Ishikawa (cell line): ENCODE measurements at regions not wholly inside any gene's neighbourhood (a gene's known extent, or its start where the extent isn't known, plus 50 kb on each side); places are given as distances from the start of the nearest gene placed in this dataset.

Experiments used
- CEBPB ChIP-seq: IDR thresholded peaks from 2 replicates; pipeline ENCODE4 v1.6.1; 2012
- CREB1 ChIP-seq: IDR thresholded peaks from 2 replicates; pipeline ENCODE4 v1.6.1; 2012; ENCODE audit warnings: low read depth
- EGR1 ChIP-seq: IDR thresholded peaks from 2 replicates; pipeline ENCODE4 v1.6.1; 2012
- EP300 ChIP-seq: IDR thresholded peaks from 2 replicates; pipeline ENCODE4 v1.6.1; 2012; ENCODE audit warnings: borderline replicate concordance
- FOXM1 ChIP-seq: IDR thresholded peaks from 2 replicates; pipeline ENCODE4 v1.6.1; 2012; ENCODE audit warnings: low read depth, borderline replicate concordance
- NFIC ChIP-seq: IDR thresholded peaks from 2 replicates; pipeline ENCODE4 v1.6.1; 2012
- RAD21 ChIP-seq: IDR thresholded peaks from 2 replicates; pipeline ENCODE4 v1.6.1; 2012; ENCODE audit warnings: low read depth
- TAF1 ChIP-seq: IDR thresholded peaks from 2 replicates; pipeline ENCODE4 v1.6.1; 2012; ENCODE audit warnings: low read depth, mild to moderate bottlenecking
- TCF12 ChIP-seq: IDR thresholded peaks from 2 replicates; pipeline ENCODE4 v1.6.1; 2012; ENCODE audit warnings: low read depth
- TEAD4 ChIP-seq: IDR thresholded peaks from 2 replicates; pipeline ENCODE4 v1.6.1; 2012
- YY1 ChIP-seq: IDR thresholded peaks from 2 replicates; pipeline ENCODE4 v1.6.1; 2012; ENCODE audit warnings: low read depth
- ZBTB7A ChIP-seq: IDR thresholded peaks from 2 replicates; pipeline ENCODE4 v1.6.1; 2012; ENCODE audit warnings: low read depth
- TF ChIP-seq, protein P1 (sequence below): IDR thresholded peaks from 2 replicates; pipeline ENCODE4 v1.6.1; 2012
- TF ChIP-seq, protein P2 (sequence below): IDR thresholded peaks from 2 replicates; pipeline ENCODE4 v1.6.1; 2012
- TF ChIP-seq, protein P3 (sequence below): IDR thresholded peaks from 2 replicates; pipeline ENCODE4 v1.6.1; 2012; ENCODE audit warnings: low read depth, mild to moderate bottlenecking

DNA sequence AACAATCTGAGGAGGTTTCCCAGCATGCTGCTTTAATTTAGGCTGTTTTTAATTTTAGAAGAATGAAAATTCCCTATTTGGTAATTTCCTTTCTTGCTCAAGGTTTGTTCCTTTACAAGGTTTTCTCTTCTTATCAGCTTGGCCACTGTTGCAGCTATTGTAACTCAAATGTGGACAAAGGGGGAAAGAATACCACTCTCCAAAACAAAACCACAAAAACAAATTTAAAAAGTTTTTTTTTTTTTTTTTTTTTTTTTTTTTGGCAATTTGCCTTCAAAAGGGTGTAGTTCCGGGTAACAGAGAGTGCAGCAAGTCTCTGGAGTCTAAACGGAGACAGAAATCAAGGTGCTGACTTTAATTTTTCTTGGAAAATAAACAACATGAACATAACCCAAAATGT lies 306.4 kb upstream of the ARGLU1 start:
- TF ChIP-seq YY1 (no peak), ZBTB7A (no peak), TAF1 (no peak), CEBPB (no peak), RAD21 (no peak)
- TF ChIP-seq, protein P1, sequence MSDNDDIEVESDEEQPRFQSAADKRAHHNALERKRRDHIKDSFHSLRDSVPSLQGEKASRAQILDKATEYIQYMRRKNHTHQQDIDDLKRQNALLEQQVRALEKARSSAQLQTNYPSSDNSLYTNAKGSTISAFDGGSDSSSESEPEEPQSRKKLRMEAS, result no peak

DNA sequence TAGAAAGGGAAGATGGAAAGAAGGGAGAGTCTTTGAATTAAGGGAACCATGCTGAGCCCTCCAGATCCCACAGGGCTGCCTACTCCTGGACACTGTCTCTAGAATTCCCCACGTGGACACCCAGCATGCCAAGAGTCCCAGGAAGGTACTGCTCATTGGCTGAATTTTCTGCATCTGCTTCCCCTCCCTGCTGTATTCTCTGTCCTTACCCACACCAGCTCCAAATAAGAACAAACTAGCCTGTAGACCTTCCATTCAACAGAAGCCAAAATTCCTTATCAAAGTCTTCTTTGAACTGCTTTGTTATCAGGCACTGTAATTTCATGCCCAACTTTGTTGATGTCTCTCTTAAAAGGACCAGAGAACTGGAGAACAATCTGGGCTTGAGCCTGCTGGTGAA lies 305.9 kb upstream of the ARGLU1 start:
- no peak for TF ChIP-seq YY1
- TF ChIP-seq, protein P2, sequence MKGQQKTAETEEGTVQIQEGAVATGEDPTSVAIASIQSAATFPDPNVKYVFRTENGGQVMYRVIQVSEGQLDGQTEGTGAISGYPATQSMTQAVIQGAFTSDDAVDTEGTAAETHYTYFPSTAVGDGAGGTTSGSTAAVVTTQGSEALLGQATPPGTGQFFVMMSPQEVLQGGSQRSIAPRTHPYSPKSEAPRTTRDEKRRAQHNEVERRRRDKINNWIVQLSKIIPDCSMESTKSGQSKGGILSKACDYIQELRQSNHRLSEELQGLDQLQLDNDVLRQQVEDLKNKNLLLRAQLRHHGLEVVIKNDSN, result no peak
- TF ChIP-seq RAD21, result no peak
- no peak for TF ChIP-seq EP300
- TF ChIP-seq FOXM1, result no peak
- no peak for TF ChIP-seq CEBPB
- TF ChIP-seq EGR1, result no peak
- no peak for TF ChIP-seq TAF1
- TF ChIP-seq, protein P3, sequence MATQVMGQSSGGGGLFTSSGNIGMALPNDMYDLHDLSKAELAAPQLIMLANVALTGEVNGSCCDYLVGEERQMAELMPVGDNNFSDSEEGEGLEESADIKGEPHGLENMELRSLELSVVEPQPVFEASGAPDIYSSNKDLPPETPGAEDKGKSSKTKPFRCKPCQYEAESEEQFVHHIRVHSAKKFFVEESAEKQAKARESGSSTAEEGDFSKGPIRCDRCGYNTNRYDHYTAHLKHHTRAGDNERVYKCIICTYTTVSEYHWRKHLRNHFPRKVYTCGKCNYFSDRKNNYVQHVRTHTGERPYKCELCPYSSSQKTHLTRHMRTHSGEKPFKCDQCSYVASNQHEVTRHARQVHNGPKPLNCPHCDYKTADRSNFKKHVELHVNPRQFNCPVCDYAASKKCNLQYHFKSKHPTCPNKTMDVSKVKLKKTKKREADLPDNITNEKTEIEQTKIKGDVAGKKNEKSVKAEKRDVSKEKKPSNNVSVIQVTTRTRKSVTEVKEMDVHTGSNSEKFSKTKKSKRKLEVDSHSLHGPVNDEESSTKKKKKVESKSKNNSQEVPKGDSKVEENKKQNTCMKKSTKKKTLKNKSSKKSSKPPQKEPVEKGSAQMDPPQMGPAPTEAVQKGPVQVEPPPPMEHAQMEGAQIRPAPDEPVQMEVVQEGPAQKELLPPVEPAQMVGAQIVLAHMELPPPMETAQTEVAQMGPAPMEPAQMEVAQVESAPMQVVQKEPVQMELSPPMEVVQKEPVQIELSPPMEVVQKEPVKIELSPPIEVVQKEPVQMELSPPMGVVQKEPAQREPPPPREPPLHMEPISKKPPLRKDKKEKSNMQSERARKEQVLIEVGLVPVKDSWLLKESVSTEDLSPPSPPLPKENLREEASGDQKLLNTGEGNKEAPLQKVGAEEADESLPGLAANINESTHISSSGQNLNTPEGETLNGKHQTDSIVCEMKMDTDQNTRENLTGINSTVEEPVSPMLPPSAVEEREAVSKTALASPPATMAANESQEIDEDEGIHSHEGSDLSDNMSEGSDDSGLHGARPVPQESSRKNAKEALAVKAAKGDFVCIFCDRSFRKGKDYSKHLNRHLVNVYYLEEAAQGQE, result no peak
- TF ChIP-seq ZBTB7A, result no peak
- TF ChIP-seq, protein P1, result no peak
- no peak for TF ChIP-seq NFIC
- TF ChIP-seq TCF12, result no peak
- no peak for TF ChIP-seq TEAD4
- no peak for TF ChIP-seq CREB1

DNA sequence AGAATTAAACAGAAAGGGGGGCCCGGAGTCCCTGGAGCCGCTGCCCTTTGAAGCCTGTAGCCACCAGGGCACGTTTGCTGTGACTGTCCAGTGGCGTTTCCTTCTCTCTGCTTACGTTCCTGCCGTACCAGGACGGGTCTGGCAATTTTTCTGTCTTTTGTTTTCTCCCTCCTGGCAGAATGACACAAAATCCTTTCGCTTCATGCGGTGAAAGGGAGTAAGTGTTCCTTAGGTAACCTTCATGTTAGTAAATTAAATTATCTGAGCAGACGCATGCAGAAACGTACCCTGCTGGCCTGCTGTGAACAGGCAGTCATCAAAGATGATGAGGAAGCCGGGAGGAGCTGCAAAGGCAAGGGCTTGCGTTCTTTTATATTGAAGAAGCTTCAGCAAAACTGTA lies 299.3 kb upstream of the ARGLU1 start:
- TF ChIP-seq FOXM1, result no peak

DNA sequence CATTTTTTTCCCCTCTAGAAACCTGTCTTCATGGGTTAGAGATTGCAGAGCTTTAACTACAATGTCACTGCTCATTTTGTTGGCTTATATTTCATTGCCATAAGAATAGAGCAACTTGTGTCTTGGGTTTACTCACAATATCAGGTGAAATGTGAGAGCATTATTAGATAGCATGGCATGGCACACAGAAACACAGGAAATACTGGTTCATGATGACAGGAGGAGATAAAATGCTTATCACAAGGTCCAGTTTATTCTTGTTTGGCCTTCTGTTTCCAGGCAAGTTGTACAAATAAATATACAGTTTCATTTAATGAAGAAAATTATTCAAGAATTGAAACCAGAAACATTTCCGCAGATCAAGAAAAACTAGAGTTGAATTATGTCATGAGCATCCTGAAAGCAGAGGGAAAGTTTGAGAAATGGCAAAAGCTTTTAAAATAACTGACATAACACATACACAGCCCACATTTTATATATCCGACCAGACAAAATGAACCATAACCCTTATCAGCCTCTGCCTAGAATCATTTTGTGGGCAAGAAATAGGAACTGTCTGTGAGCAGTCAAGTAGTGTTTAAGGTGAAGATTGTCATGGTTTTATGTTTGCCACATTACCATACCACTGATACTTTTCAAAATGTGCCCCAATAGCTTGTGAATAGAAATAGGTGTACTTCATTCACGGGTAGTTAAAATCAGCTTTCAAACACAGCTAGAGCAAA lies 297.9 kb upstream of the ARGLU1 start:
- TF ChIP-seq EP300 (no peak), ZBTB7A (no peak), YY1 (no peak), CREB1 (no peak), RAD21 (no peak), TEAD4 (no peak), EGR1 (no peak), TCF12 (no peak), TAF1 (no peak), CEBPB (no peak), FOXM1 (no peak)
- TF ChIP-seq, protein P2, result no peak
- TF ChIP-seq, protein P1, result no peak

DNA sequence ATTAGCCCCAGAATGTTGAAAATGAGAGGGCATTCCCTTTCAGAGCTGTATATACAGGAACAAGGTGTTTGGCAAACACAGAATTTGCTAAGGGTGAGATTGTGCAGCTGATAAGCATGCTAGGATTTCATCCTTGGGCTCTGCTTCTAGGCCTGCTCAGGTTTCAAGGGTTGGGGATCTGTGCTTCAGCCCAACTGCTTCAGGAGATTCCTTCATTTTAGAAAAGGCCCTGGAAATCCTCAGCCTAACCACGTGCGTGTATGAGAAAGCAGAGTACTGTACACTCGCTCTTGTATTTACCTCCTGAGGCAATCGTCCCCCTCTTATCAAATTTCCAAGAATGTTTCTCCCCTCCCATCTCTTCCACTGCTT lies 291.6 kb upstream of the ARGLU1 start:
- TF ChIP-seq FOXM1 (no peak), EP300 (no peak)
- TF ChIP-seq, protein P1, result peak; percentile 63

DNA sequence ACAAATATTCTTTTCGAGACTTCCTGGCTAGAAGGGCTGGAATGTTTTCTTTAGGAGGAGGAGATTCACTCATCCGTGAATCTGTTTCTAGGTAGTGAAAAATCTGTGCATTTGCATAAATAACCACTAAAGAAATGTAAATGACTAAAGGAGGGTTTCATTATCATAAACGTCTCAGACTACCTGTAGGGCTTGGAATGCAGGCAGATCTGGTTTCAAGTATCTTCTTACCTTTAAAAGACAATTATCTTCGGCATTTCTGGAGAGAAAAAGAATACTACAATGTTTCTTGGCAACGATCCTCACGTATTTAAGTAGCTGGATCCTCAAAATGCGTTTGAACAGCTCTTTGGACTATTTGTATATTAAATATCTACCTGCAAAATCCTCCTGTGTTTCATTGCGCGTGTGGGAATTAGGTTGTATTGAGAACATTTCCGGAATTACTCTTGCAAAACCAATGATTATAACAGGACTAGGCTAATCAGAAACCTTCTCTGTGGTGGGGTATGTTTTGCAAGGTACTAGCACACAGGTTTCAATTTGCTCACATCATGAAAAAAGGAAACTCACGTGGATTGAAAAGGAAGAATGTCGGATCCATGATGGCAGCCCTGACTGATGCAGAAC lies 291.1 kb upstream of the ARGLU1 start:
- TF ChIP-seq, protein P1, result no peak
- peak; percentile 16; the same call in 1 of the 2 replicates for TF ChIP-seq YY1
- no peak for TF ChIP-seq FOXM1
- no peak for TF ChIP-seq ZBTB7A
- no peak for TF ChIP-seq TCF12
- TF ChIP-seq TEAD4, result peak; percentile 77

DNA sequence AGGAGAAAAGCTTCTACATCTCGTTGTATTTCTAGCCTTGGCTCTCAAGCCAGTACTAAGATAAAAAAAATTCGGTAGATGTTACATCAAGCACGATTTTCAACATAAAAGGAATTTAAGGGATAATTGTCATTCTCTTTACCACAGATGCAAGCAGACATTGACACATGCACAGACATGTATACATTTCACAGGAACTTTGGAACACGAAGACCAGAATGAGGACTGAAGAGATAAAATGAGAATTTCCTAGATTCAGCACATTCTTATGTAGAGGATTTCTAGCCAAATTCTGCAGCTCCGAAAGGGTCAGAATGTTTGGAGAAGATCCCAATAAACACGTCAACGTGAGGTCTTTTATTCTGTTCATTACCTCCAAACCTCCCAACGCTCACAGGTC lies 284.5 kb upstream of the ARGLU1 start:
- TF ChIP-seq, protein P2, result no peak
- TF ChIP-seq, protein P3, result no peak
